Loucy (cell line): ENCODE measurements at regions not wholly inside any gene's neighbourhood (a gene's known extent, or its start where the extent isn't known, plus 50 kb on each side); places are given as distances from the start of the nearest gene placed in this dataset.

ENCODE experiments used
- H2AFZ ChIP-seq: fragments of 200-600 bp; sonication (generic); 2 replicates; pipeline ENCODE4 v1.6.0; 2016; ENCODE audit warnings: antibody characterized with exemption, mild to moderate bottlenecking, low read length, moderate library complexity
- H3F3A ChIP-seq: fragments of 200-600 bp; 2 replicates; pipeline ENCODE4 v1.6.0; 2016; ENCODE audit warnings: antibody characterized with exemption, low read depth, mild to moderate bottlenecking
- H3K27me3 ChIP-seq: fragments of 200-600 bp; sonication (generic); 2 replicates; pipeline ENCODE4 v1.6.1; 2014; ENCODE audit warnings: low read length, mild to moderate bottlenecking; ENCODE audit not compliant: insufficient read depth, poor library complexity, severe bottlenecking
- H3K36me3 ChIP-seq: fragments of 200-600 bp; sonication (generic); 2 replicates; pipeline ENCODE4 v1.6.1; 2016; ENCODE audit warnings: low read length; ENCODE audit not compliant: insufficient read depth
- H3K4me1 ChIP-seq: fragments of 200-600 bp; sonication (generic); 2 replicates; pipeline ENCODE4 v1.5.1; 2014; ENCODE audit warnings: low read length, mild to moderate bottlenecking; ENCODE audit not compliant: insufficient read depth, poor library complexity, severe bottlenecking
- H3K4me2 ChIP-seq: fragments of 200-600 bp; sonication (generic); 2 replicates; pipeline ENCODE4 v1.6.0; 2014; ENCODE audit warnings: antibody characterized with exemption, low read length, low read depth, mild to moderate bottlenecking; ENCODE audit not compliant: poor library complexity, severe bottlenecking
- H3K4me3 ChIP-seq: fragments of 200-600 bp; sonication (generic); 2 replicates; pipeline ENCODE4 v1.5.1; 2014; ENCODE audit warnings: low read length, mild to moderate bottlenecking, mixed read lengths; ENCODE audit not compliant: poor library complexity, severe bottlenecking
- H3K79me2 ChIP-seq: fragments of 200-600 bp; sonication (generic); 2 replicates; pipeline ENCODE4 v1.6.1; 2014; ENCODE audit warnings: low read length; ENCODE audit not compliant: insufficient read depth
- H3K9ac ChIP-seq: fragments of 200-600 bp; sonication (generic); 2 replicates; pipeline ENCODE4 v1.6.0; 2014; ENCODE audit warnings: mild to moderate bottlenecking, low read depth, low read length, moderate library complexity; ENCODE audit not compliant: poor library complexity, severe bottlenecking
- H3K9me2 ChIP-seq: fragments of 200-600 bp; sonication (generic); replicated peaks from 2 replicates; pipeline ENCODE4 v1.6.1; 2016; ENCODE audit warnings: low read depth, low read length, mixed read lengths
- H3K9me3 ChIP-seq: fragments of 200-600 bp; sonication (generic); 2 replicates; pipeline ENCODE4 v1.6.1; 2014; ENCODE audit warnings: mild to moderate bottlenecking, antibody characterized with exemption, low read length, low read depth; ENCODE audit not compliant: insufficient read depth
- H4K20me1 ChIP-seq: fragments of 200-600 bp; sonication (generic); 2 replicates; pipeline ENCODE4 v1.6.0; 2014; ENCODE audit warnings: antibody characterized with exemption, low read length, mild to moderate bottlenecking; ENCODE audit not compliant: insufficient read depth, poor library complexity, severe bottlenecking
- CTCF ChIP-seq: fragments of 200-600 bp; sonication (generic); conservative IDR thresholded peaks from 2 replicates; pipeline ENCODE4 v1.5.1; 2014; ENCODE audit warnings: mild to moderate bottlenecking, antibody characterized with exemption, low read length
- EZH2phosphoT487 ChIP-seq: fragments of 200-600 bp; IDR thresholded peaks from 2 replicates; pipeline ENCODE4 v1.6.1; 2018; ENCODE audit warnings: antibody characterized with exemption, mild to moderate bottlenecking, moderate library complexity, borderline replicate concordance

- Histone ChIP-seq H3K9me3 (no peaks in the 10 kb centered on the region), H4K20me1 (no peaks in the 10 kb centered on the region), H3K36me3 (no peaks in the 10 kb centered on the region), H3F3A (no peaks in the 10 kb centered on the region), H3K4me3 (no peak overlapping the region), H3K4me1 (no peaks in the 10 kb centered on the region), H3K9ac (no peak overlapping the region), H2AFZ (no peak overlapping the region), H3K79me2 (no peaks in the 10 kb centered on the region), H3K27me3 (no peaks in the 10 kb centered on the region), H3K9me2 (no peaks in the 10 kb centered on the region), H3K4me2 (no peak overlapping the region)
- TF ChIP-seq EZH2phosphoT487: no peak
Observed at GRCh38 chr3:80580146-80580545, 812.3 kb upstream of the ROBO1 start.

- Histone ChIP-seq H3K4me1 (no peaks in the 10 kb centered on the region), H3K9me3 (no peaks in the 10 kb centered on the region), H3K4me3 (no peak overlapping the region), H3K27me3 (no peaks in the 10 kb centered on the region), H3K9me2 (no peaks in the 10 kb centered on the region), H3K4me2 (no peak overlapping the region), H3K79me2 (no peaks in the 10 kb centered on the region), H3F3A (no peaks in the 10 kb centered on the region), H2AFZ (no peak overlapping the region), H3K9ac (no peak overlapping the region), H3K36me3 (no peaks in the 10 kb centered on the region), H4K20me1 (no peaks in the 10 kb centered on the region)
- TF ChIP-seq CTCF: no peak
- no peak for TF ChIP-seq EZH2phosphoT487
Observed at GRCh38 chr3:80564391-80564790, 796.6 kb upstream of the ROBO1 start.

GRCh38 chr3:80559701-80560100 is 791.9 kb upstream of the ROBO1 start:
- H3K9me3 ChIP-seq: no peaks in the 10 kb centered on the region
- no peaks in the 10 kb centered on the region for H3K79me2 ChIP-seq
- H3K4me3 ChIP-seq: no peak overlapping the region
- H4K20me1 ChIP-seq: no peaks in the 10 kb centered on the region
- H3K27me3 ChIP-seq: no peaks in the 10 kb centered on the region
- no peaks in the 10 kb centered on the region for H3K9me2 ChIP-seq
- TF ChIP-seq CTCF: 0 out of 2 replicates have a peak, but pooled peaks have one; percentile 26
- no peak for TF ChIP-seq EZH2phosphoT487
- no peak overlapping the region for H3K4me2 ChIP-seq
- H3F3A ChIP-seq: no peaks in the 10 kb centered on the region
- no peak overlapping the region for H2AFZ ChIP-seq
- no peaks in the 10 kb centered on the region for H3K36me3 ChIP-seq
- H3K4me1 ChIP-seq: no peaks in the 10 kb centered on the region
- no peak overlapping the region for H3K9ac ChIP-seq

GRCh38 chr3:80556763-80557162 is 789.0 kb upstream of the ROBO1 start:
- H3K9me3 ChIP-seq: no peaks in the 10 kb centered on the region
- no peaks in the 10 kb centered on the region for H3F3A ChIP-seq
- H3K79me2 ChIP-seq: no peaks in the 10 kb centered on the region
- no peaks in the 10 kb centered on the region for H3K36me3 ChIP-seq
- H4K20me1 ChIP-seq: no peaks in the 10 kb centered on the region
- no peak overlapping the region for H3K9ac ChIP-seq
- no peaks in the 10 kb centered on the region for H3K27me3 ChIP-seq
- H3K4me1 ChIP-seq: no peaks in the 10 kb centered on the region
- no peak for TF ChIP-seq EZH2phosphoT487
- no peaks in the 10 kb centered on the region for H3K9me2 ChIP-seq
- H3K4me3 ChIP-seq: no peak overlapping the region
- no peak overlapping the region for H3K4me2 ChIP-seq
- no peak overlapping the region for H2AFZ ChIP-seq
